ENCODE measurements at regions not wholly inside any gene's neighbourhood (a gene's known extent, or its start where the extent isn't known, plus 50 kb on each side); places are given as distances from the start of the nearest gene placed in this dataset.
"Not testable (repeated sequence)": the region's sequence is repeated elsewhere in the genome, so short reads cannot be mapped to it uniquely, and the experiment has no call there.

GRCh38 chr4:126965877-126966276 lies 666.9 kb upstream of the INTU start:
- DNase-seq (ENCODE audit: insufficient read length, low spot score) (no peak), FAIRE-seq (no peak)

GRCh38 chr4:126969360-126970235 lies 663.2 kb upstream of the INTU start:
- no peak for DNase-seq (ENCODE audit: insufficient read length, low spot score)
- no peak for FAIRE-seq

DNA sequence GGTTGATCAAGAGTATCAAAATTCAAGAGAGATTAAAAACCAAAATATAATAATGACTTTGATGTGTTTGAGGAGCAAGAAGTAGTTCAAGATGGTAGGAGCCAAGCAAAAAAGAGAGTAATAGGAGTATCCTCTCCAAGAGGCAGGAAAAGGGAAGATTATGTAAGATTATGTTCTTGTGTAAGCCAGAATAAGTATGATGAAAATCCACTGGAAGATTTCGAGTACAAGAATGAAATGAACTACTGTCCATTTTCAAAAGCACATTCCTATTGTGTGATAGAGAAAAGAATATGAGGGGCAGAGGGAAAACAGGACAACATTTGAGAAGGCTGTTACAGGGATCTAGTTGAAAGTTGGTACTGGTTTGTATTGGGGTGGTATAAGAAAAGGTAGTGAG lies 659.6 kb upstream of the INTU start:
- no peak for DNase-seq (ENCODE audit: insufficient read length, low spot score)
- FAIRE-seq = no peak

DNA sequence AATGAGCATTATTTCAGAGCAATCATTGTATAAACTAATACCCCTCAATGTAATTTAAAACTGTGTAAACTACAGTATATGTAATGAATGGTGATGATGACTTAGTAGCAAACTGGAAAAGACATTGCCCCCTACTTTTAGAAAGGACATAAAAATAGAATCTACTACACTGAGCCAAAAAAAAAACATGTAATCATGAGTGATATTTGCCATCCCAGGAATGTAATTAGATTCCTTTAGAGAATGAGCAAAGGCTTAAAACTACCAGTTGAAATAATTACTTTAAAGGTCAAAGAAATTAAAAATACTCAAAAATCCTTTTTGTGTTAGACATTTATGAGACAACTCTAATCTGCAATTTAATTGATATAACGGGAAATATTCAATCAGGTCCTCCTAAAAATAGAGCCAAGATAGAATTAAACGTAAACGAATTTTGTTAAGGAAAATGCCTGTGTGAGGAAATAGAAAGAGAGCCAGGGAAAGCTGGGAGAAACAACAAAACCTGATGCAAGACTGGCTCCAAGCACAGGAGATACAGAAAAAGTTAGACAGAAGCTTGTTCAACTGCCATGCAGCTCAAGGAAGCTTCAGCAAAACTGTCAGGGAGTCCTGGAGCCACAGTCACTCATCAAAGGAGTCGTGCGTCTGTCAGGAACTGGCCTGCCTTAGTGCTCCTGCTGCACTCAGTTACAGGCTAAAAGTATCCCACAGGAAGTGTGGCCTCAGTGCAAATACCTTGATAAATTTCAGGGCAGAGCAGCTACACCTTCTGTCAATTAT lies 655.7 kb upstream of the INTU start:
- DNase-seq (ENCODE audit: insufficient read length, low spot score) (no peak), FAIRE-seq (no peak)

- DNase-seq (ENCODE audit: insufficient read length, low spot score) (no peak), FAIRE-seq (no peak)
Measured at GRCh38 chr4:126986005-126986404, 646.8 kb upstream of the INTU start.

- no peak for FAIRE-seq
- DNase-seq (ENCODE audit: insufficient read length, low spot score) = no peak
Measured at GRCh38 chr4:126986828-126987227, 645.9 kb upstream of the INTU start.

- DNase-seq (ENCODE audit: insufficient read length, low spot score) (no peak), FAIRE-seq (no peak)
Measured at GRCh38 chr4:126991965-126992364, 640.8 kb upstream of the INTU start.

DNA sequence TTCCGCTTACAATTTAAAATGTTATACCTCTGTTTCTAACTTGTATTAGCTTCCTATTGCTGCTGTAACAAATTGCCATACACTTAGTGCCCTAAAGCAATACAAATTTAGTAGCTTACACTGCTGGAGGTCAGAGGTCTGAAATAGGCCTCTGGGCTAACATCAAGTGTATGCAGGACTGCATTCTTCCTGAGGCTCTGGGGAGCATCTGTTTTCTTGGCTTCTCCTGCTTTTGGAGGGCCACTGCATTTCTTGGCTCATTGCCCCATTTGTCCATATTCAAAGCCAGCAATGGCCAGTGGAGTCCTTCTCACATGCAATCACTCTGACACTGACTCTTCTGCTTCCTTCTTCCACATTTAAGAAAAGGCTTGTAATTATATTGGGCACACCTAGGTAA lies 639.8 kb upstream of the INTU start:
- no peak for FAIRE-seq
- no peak for DNase-seq (ENCODE audit: insufficient read length, low spot score)

DNA sequence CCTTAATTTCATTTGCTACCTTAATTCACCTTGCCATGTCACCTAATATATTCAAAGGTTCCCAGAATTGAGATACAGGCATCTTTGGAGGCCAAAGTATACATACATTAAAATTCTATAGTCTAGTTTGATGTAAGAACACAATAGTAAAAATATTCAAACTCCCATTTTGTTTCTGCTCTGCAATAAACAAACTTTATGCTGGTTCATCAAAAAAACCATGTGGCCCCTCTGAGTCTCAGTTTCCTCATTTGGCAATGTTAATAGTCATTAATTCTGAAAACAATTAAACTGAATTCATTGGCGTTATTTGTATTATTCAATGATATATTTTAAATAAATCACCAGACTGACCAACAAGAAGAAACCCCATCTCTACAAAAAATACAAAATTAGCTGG lies 639.4 kb upstream of the INTU start:
- no peak for DNase-seq (ENCODE audit: insufficient read length, low spot score)
- no peak for FAIRE-seq

DNA sequence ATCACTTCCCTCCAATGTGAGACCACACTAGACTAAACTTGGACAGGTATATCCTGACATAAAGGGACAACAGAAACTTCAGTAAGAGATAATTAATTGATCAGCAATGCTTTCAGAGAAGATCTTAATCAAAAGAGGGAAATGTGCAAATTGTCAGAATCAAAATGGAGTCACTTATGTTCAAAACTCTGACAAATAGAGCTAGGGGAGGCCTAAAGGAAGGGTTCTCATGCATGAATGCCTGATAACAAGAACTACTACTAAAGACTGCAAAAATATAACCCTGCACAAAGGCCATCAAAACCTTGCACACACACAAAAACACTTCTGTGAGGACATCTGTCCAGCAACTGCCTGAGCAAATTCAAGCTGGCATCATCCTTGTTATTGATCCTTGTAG lies 637.5 kb upstream of the INTU start:
- FAIRE-seq (no peak), DNase-seq (ENCODE audit: insufficient read length, low spot score) (no peak)

DNA sequence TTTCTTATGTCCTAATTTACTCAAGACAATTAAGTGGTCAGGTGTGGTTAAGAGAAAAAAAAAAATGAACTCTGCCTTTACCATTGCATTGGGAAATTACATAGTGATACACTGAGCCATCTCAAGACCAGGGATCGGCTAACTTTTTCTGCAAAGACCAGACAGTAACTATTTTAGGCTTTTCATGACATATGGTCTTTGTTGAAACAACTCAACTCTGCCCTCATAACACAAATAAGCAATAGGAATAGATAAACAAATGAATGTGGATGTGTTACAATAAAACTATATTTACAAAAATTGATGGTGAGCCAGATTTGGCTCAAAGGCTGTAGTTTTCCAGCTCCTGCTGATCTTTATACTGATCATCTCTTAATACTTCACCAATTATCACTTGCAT lies 632.6 kb upstream of the INTU start:
- DNase-seq (ENCODE audit: insufficient read length, low spot score) = no peak
- no peak for FAIRE-seq

- DNase-seq (ENCODE audit: insufficient read length, low spot score) (no peak), FAIRE-seq (no peak)
Measured at GRCh38 chr4:127000846-127001245, 631.9 kb upstream of the INTU start.

GRCh38 chr4:127001933-127002332 lies 630.8 kb upstream of the INTU start:
- no peak for FAIRE-seq
- no peak for DNase-seq (ENCODE audit: insufficient read length, low spot score)

DNA sequence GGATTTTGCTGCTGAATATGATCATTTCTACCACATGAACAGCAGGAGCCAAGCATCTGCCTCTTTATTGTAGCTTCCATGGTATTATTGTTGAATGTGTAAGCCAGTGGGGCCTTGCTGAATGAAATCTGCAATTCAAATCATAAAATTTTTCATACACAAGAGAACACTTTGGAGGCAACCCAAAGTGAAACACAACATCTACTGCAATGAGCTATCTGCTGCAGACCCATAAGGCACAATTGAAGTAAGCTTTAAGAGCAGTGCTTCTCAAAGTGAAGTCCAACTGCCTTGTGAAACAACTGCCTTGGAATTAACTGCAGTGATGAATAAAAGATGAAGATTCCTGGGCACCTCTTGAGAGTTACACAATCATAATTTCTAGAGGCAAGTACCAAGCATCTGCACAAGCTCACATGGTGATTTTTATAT lies 626.3 kb upstream of the INTU start:
- DNase-seq (ENCODE audit: insufficient read length, low spot score) (no peak), FAIRE-seq (no peak)

DNA sequence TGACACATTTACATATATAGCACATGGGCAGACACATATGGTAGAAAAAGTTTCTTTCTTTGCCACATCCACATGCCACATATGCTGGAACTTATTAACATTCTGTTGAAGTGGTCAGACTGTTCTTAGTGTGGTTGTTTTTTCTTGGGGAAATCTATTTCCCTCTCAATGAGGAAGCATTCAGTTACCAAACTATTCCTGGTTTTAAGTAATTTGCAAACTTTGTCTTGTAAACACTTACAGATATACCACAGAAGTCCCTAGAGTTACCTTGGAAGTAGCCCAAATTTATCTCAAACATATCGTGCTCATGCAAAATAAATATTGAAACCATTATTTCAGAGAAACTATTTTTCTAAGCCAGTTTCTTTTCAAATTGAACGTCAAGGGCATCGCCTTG lies 625.5 kb upstream of the INTU start:
- DNase-seq (ENCODE audit: insufficient read length, low spot score) (no peak), FAIRE-seq (no peak)

DNA sequence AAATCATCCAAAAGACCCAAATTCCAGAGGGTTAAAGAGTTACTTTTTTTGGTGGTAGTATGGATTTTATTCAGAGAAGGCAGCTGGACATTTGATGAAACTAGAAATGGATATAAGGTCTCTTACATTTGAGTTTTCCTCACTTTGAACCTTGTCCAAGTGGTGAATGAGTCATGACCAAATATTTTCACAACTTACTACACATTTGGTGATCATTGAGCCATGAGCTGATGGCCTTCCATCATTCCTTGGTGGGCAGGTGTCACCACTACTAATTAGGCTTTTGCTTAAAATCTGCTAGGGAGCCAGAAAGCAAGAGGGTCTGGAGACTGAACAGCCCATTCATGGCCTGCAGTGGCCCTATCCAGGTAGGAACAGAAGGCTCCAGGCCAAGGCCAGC lies 620.2 kb upstream of the INTU start:
- FAIRE-seq (no peak), DNase-seq (ENCODE audit: insufficient read length, low spot score) (no peak)

- DNase-seq (ENCODE audit: insufficient read length, low spot score) (no peak), FAIRE-seq (no peak)
Measured at GRCh38 chr4:127015667-127016117, 617.1 kb upstream of the INTU start.

DNA sequence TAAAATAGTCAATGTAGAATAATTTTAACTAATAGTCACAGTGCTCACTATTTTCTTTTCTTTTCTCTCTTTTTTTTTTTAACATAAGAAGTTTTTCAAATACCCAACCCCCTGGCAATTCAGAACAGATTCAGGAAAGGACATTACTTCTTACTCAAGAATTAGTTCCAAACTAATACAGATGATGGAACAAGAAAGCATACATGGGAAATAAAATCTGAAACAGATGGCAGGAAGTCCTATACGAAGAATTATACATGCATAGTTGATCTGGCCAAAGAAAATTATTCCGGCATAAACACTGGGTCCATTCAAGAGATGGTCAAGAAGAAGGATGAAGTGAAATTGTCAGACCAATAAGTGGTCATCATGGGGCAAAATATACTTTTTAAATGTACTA lies 614.4 kb upstream of the INTU start:
- FAIRE-seq (no peak), DNase-seq (ENCODE audit: insufficient read length, low spot score) (no peak)

GRCh38 chr4:127020831-127021230 lies 611.9 kb upstream of the INTU start:
- not testable (repeated sequence) for FAIRE-seq; DNase-seq (ENCODE audit: insufficient read length, low spot score)

GRCh38 chr4:127036296-127036695 lies 596.5 kb upstream of the INTU start:
- no peak for FAIRE-seq
- no peak for DNase-seq (ENCODE audit: insufficient read length, low spot score)

- FAIRE-seq (no peak), DNase-seq (ENCODE audit: insufficient read length, low spot score) (no peak)
Measured at GRCh38 chr4:127045861-127046260, 586.9 kb upstream of the INTU start.

DNA sequence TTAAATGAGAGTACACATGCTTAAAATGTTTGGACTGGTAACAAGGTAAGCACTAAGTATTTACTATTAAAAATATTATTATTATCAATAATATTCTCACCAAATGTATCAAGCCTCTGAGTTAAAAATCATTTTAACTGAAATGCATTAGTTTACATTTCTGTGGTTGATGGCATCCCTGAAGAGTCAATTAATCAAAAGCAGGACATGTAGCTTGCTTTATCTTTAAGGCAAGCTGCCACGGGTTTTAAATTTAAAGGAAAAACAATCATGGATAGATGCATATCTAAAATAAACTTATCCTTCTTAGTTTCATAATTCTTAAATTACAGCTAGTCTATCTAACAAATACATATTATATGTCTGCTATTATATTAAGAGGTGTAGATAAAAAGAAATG lies 584.8 kb upstream of the INTU start:
- no peak for FAIRE-seq

More for the DNA sequence above, 584.8 kb upstream of the INTU start:
- DNase-seq (ENCODE audit: insufficient read length, low spot score) = no peak

All from HTR-8/SVneo (cell line).